Chondrocyte (in vitro differentiated cells): ENCODE measurements at regions not wholly inside any gene's neighbourhood (a gene's known extent, or its start where the extent isn't known, plus 50 kb on each side); places are given as distances from the start of the nearest gene placed in this dataset.

Experiments used
- DNase-seq: peaks from one replicate; pipeline ENCODE4 v3.0.0; 2021; ENCODE audit warnings: mixed read lengths, low spot score
- H3K27ac Mint-ChIP-seq: one replicate; pipeline ENCODE4 v1.8.0; 2021; ENCODE audit warnings: mild to moderate bottlenecking, moderate library complexity, mixed read lengths; ENCODE audit not compliant: unreplicated experiment
- H3K27me3 Mint-ChIP-seq: 2 replicates; pipeline ENCODE4 v1.8.0; 2021; ENCODE audit warnings: low read depth, mixed read lengths
- H3K36me3 Mint-ChIP-seq: 2 replicates; pipeline ENCODE4 v1.8.0; 2021; ENCODE audit warnings: low read depth, mixed read lengths
- H3K4me1 Mint-ChIP-seq: 2 replicates; pipeline ENCODE4 v1.8.0; 2021; ENCODE audit warnings: low read depth, mild to moderate bottlenecking, mixed read lengths
- H3K4me3 Mint-ChIP-seq: one replicate; pipeline ENCODE4 v1.8.0; 2021; ENCODE audit warnings: mild to moderate bottlenecking, moderate library complexity, mixed read lengths; ENCODE audit not compliant: unreplicated experiment
- H3K9me3 Mint-ChIP-seq: 2 replicates; pipeline ENCODE4 v1.8.0; 2021; ENCODE audit warnings: low read depth, mixed read lengths
- TF ChIP-seq, protein P1 (sequence below): fragments of 200-600 bp; sonication (generic); IDR thresholded peaks from 2 replicates; pipeline ENCODE4 v1.5.0; 2021; ENCODE audit warnings: antibody characterized with exemption, mild to moderate bottlenecking, moderate library complexity

GRCh38 chr11:80635178-80635577 is 1194.3 kb upstream of the TENM4 start:
- no peaks in the 10 kb centered on the region for H3K36me3 Mint-ChIP-seq
- no peak for DNase-seq
- H3K27ac Mint-ChIP-seq, result no peak overlapping the region
- peaks cover 3% of the 10 kb centered on the region for H3K27me3 Mint-ChIP-seq
- TF ChIP-seq, protein P1, sequence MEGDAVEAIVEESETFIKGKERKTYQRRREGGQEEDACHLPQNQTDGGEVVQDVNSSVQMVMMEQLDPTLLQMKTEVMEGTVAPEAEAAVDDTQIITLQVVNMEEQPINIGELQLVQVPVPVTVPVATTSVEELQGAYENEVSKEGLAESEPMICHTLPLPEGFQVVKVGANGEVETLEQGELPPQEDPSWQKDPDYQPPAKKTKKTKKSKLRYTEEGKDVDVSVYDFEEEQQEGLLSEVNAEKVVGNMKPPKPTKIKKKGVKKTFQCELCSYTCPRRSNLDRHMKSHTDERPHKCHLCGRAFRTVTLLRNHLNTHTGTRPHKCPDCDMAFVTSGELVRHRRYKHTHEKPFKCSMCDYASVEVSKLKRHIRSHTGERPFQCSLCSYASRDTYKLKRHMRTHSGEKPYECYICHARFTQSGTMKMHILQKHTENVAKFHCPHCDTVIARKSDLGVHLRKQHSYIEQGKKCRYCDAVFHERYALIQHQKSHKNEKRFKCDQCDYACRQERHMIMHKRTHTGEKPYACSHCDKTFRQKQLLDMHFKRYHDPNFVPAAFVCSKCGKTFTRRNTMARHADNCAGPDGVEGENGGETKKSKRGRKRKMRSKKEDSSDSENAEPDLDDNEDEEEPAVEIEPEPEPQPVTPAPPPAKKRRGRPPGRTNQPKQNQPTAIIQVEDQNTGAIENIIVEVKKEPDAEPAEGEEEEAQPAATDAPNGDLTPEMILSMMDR, result no peak
- H3K9me3 Mint-ChIP-seq, result no peaks in the 10 kb centered on the region
- no peaks in the 10 kb centered on the region for H3K4me1 Mint-ChIP-seq
- no peak overlapping the region for H3K4me3 Mint-ChIP-seq

- H3K27me3 Mint-ChIP-seq, result peaks cover 3% of the 10 kb centered on the region
- DNase-seq, result no peak
Measured at GRCh38 chr11:80632691-80633090, 1191.9 kb upstream of the TENM4 start.

DNA sequence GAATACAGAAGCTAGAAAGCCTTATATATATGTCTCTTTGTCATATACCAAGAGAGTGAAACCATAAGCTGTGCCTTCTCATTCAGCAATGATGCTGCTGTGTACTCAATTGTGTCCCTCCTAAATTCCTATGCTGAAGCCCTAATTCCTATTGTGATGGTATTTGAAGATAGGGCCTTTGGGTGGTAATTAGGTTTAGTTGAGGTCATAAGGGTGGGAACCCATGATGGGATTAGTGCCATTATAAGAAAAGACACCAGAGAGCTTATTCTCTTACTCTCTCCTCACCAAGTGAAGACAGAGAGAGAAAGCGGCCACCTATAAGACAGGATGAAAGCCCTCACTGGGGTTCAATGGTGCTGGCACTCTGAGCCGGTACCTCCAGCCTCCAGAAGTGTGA is 1191.3 kb upstream of the TENM4 start:
- Mint-ChIP-seq H3K4me3 (no peak overlapping the region), H3K36me3 (no peaks in the 10 kb centered on the region), H3K27me3 (peaks cover 3% of the 10 kb centered on the region), H3K27ac (no peak overlapping the region), H3K4me1 (no peaks in the 10 kb centered on the region), H3K9me3 (no peaks in the 10 kb centered on the region)
- TF ChIP-seq, protein P1, result no peak
- DNase-seq, result no peak

More at GRCh38 chr11:80632691-80633090, 1191.9 kb upstream of the TENM4 start:
- Mint-ChIP-seq H3K4me1 (no peaks in the 10 kb centered on the region), H3K9me3 (no peaks in the 10 kb centered on the region), H3K36me3 (no peaks in the 10 kb centered on the region), H3K27ac (no peak overlapping the region), H3K4me3 (no peak overlapping the region)
- TF ChIP-seq, protein P1, result no peak

DNA sequence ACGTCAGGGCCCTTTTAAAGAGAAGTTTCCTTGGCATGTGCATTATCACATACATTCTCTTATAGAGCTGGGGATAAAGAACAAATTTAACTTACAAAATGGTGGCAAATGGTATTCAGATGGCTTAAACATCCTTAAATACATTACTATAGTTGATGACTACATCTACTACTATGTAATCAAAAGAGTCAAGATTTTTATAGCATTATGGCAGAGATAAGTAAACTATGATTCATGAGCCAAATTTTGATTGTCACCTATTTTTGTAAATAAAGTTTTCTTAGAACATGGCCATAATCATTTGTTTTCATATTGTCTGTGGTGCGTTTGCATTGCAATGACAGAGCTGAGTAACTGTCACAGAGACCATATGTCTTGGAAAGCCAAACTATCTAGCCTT is 1188.6 kb upstream of the TENM4 start:
- no peaks in the 10 kb centered on the region for H3K9me3 Mint-ChIP-seq
- DNase-seq, result no peak
- H3K27ac Mint-ChIP-seq, result no peak overlapping the region
- no peaks in the 10 kb centered on the region for H3K4me1 Mint-ChIP-seq
- no peaks in the 10 kb centered on the region for H3K36me3 Mint-ChIP-seq
- TF ChIP-seq, protein P1, result no peak
- H3K4me3 Mint-ChIP-seq, result no peak overlapping the region
- no peaks in the 10 kb centered on the region for H3K27me3 Mint-ChIP-seq

- TF ChIP-seq, protein P1, result no peak
- no peaks in the 10 kb centered on the region for H3K36me3 Mint-ChIP-seq
- no peaks in the 10 kb centered on the region for H3K4me1 Mint-ChIP-seq
- DNase-seq, result no peak
- no peak overlapping the region for H3K4me3 Mint-ChIP-seq
- no peaks in the 10 kb centered on the region for H3K9me3 Mint-ChIP-seq
- no peak overlapping the region for H3K27ac Mint-ChIP-seq
- peaks cover 1% of the 10 kb centered on the region for H3K27me3 Mint-ChIP-seq
Measured at GRCh38 chr11:80627364-80627763, 1186.5 kb upstream of the TENM4 start.
